C1 segment of cervical spinal cord (tissue), 14 donors: ENCODE measurements at regions not wholly inside any gene's neighbourhood (a gene's known extent, or its start where the extent isn't known, plus 50 kb on each side); places are given as distances from the start of the nearest gene placed in this dataset.
"Not testable (repeated sequence)": the region's sequence is repeated elsewhere in the genome, so short reads cannot be mapped to it uniquely, and the experiment has no call there.

ENCODE experiments used
- DNase-seq, 14 donors: peaks; one replicate each; lab custom pipeline; 2025; lab: John Stamatoyannopoulos, UW

DNA sequence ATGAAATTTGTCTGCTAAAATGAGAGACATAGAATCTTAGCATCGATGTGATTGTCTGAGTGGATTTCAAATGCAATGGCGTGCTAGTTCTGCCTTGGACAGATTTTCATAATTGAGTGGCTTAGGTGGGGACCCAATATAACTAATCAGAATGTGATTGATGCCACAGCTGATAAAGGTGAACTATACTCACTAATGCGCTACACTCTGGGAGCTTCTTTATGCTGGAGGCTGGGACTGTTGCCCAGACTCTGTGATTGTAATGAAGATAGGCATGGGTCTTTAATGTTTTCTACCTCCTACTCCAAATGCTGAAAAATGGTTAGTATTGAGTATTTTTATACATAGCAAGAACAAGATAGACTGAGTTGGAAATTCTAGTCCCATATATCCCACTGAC lies 339.5 kb upstream of the SLC39A10 start:
- no peak for DNase-seq

GRCh38 chr2:195316486-195316885 lies 340.5 kb upstream of the SLC39A10 start:
- no peak for DNase-seq

DNA sequence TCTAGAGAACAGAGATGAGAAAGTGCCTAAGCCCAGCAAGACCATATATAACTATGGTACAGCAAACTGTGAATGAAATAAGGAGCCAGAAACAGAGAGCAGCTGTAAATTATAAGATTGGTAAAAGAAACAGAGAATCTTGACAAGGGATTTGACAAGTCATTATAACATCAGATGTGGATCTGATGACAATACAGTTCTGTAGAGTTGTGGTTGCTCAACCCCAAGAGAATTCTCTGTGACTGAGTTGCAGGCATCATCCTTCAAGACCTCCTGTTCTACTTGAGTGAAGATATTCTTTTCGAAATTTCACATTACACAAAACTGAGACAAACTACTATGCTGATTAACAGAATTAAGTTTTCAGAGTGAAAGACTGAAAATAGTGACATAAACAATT lies 343.1 kb upstream of the SLC39A10 start:
- no peak for DNase-seq

GRCh38 chr2:195312662-195313061 lies 344.4 kb upstream of the SLC39A10 start:
- no peak for DNase-seq

DNA sequence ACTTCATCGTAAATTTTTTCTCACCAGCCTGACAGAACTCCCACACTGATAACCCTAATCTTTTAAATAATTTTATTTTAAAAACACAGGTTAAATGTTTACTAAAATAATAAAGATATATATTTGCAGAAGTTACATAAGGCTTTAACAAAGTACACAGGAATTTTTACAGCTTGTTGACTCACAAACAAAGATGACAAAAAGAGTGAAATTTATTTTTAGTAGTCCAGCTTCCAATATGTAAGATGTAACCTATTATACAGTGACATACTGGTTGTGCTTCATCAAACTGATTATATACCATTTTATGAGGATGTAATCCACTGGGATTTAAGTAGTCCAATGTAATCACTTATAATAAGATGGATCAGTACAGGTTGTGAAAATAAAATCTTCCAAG lies 348.9 kb upstream of the SLC39A10 start:
- DNase-seq = no peak

GRCh38 chr2:195307751-195308150 lies 349.3 kb upstream of the SLC39A10 start:
- no peak for DNase-seq

- DNase-seq = no peak
Observed at GRCh38 chr2:195304310-195304709, 352.7 kb upstream of the SLC39A10 start.

GRCh38 chr2:195300631-195301030 lies 356.4 kb upstream of the SLC39A10 start:
- DNase-seq = no peak

DNA sequence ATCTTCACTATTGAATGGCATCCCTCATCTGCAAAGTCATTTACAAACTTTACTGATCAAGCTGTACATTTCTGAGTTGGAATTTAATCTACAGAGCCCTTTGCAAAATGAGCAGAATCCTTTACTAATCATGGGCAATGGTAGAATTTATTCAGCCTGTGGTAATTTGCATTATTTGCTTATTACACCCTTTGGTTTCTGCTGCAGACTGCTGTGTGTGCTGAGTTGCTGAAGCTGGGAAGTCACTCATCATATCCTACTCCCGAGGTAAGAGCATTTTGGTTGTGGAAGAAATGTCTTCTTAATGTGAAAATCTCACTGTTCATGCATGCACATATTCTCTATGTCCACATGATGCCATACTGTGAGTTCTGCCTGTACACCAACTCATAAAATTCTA lies 357.4 kb upstream of the SLC39A10 start:
- no peak for DNase-seq

DNA sequence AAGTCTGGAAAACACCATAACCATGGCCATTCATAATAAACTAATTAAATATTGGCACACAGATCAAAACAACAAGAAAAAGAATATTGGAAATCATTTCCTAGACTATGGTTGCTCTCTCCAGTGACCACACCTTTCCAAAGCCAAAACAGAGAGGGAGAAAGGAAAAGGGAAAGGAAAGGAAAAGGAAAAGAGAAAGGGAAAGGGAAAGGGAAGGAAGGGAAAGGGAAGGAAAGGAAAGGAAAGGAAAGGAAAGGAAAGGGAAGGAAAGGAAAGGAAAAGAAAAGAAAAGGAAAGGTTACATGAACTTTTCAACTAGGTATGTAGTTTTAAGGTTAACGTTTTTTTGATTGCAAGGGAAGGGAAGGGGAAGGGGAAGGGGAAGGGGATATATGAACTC lies 360.5 kb upstream of the SLC39A10 start:
- no peak for DNase-seq

DNA sequence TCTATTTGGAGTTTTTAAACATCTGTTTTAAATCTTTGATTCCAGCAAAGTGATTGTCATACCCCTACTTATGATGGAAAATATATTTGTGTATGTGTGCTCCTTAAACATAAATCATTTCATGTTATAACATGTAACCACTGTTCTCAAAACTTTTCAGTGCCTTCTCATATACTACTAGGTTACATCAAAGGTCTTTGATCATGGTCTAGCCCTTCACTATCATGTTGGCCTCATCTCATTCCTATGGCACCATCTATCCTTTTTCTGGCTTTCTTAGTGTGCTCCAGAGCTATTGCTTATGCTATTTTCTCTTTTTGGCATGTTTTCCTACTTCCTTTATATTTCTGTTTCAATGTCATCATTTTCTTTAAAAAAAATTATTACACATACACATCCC lies 367.9 kb upstream of the SLC39A10 start:
- no peak for DNase-seq

- DNase-seq = no peak
Observed at GRCh38 chr2:195279840-195280427, 377.1 kb upstream of the SLC39A10 start.

- DNase-seq = no peak
Observed at GRCh38 chr2:195270466-195271039, 386.5 kb upstream of the SLC39A10 start.

- DNase-seq = no peak
Observed at GRCh38 chr2:195269220-195269619, 387.8 kb upstream of the SLC39A10 start.

DNA sequence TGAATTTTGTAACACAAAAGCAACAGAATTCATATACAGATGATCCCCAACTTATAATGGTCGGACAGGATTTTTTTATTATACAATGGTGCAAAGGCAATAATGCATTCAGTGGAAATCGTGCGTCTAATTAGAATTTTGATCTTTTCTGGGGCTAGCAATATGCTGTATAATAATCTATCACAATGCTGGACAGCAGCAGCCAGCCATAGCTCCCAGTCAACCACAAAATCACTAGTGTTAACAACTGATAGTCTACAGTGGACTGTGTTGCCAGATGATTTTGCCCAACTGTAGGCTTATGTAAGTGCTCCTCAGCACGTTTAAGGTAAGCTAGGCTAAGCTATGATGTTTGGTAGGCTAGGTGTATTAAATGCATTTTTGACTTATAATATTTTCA lies 399.0 kb upstream of the SLC39A10 start:
- DNase-seq = no peak

DNA sequence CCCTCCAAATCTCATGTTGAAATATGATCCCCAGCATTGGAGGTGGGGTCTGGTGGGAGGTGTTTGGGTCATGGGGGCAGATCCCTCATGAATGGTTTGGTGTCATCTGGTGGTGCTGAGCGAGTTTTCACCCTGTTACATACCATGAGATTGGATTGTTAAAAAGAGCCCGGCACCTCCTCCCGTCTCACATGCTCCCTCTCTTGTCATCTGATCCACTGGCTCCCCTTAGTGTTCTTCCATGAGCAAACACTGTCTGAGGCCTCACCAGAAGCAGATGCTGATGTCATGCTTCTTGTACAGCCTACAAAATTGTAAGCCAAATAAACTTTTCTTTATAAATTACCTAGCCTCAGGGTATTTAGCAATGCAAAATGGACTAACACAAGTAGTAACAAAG lies 405.0 kb upstream of the SLC39A10 start:
- no peak for DNase-seq

GRCh38 chr2:195251214-195251613 lies 405.8 kb upstream of the SLC39A10 start:
- no peak for DNase-seq

DNA sequence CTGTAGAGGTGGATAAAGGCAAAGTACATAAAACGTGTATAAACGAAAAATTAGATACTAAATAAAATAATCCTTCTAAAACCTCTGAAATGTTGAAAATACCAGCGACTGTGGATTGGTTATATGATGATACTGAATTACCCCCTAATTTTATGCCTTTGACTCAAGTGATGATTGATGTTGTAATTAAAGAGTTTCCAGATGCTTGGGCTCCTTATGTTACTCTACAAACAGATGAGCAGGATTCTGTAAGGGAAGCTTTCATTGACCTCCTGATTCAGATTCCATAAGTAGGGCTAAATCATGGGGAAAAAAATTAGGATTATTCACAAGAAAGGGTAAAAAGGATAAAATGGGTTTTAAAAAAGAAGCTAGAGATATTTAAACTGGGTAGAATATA lies 418.2 kb upstream of the SLC39A10 start:
- DNase-seq = no peak

- no peak for DNase-seq
Observed at GRCh38 chr2:195238379-195238778, 418.6 kb upstream of the SLC39A10 start.

GRCh38 chr2:195228547-195228946 lies 428.5 kb upstream of the SLC39A10 start:
- not testable (repeated sequence) for DNase-seq

DNA sequence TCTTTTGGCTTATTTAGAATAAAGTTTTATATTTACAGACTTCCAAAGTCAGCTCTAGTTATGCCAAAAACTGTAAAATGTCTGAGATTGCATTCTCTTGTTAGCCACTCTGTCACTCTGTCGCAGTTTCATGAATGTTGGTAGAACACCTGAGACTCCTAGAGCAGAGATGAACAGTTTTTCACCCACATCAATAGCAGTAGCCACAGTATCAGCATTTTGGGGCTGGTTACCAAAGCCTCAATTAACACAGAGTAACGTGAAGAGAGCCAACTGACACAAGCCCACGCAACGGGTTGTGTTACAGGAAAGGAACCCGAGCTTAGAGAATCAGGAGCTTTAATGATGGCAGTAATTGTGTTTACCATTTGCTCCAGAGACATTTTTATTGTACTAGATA lies 443.0 kb upstream of the SLC39A10 start:
- DNase-seq = no peak

GRCh38 chr2:195212586-195212985 lies 444.4 kb upstream of the SLC39A10 start:
- DNase-seq = no peak

DNA sequence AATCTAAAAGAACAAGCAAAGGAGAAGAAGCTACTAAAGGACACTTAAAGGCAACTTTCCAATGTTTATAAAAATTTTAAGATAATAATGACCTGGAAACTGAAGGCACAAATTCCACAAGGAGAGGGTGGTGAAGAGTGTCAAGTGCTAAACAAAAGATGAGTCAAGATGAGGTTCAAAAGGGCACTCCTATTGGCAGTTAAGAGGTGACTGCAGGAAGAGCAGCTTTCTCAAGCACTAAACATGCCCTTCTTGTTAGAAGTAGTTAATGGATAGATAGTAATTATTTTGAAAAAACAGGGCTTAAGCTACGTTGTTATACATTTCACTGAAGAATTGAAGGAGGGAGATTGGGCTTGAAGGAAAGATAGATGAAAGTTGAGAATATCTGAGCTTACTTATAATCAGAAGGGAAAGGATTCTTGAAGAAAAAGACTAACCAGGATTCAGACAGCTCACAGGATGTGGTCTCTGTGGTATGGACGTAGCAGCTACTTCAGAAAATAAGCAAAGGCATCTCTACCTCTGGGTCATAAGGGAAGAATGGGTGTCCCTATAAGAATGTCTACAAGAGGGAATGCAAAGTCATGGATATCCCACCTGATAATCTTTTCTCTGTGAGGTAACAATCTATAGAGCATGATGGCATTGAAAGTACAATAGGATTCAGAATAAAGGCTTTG lies 454.7 kb upstream of the SLC39A10 start:
- DNase-seq = no peak
